KMS-11 (cell line): ENCODE measurements at regions not wholly inside any gene's neighbourhood (a gene's known extent, or its start where the extent isn't known, plus 50 kb on each side); places are given as distances from the start of the nearest gene placed in this dataset.

Source experiments
- H2AFZ ChIP-seq: fragments of 200-600 bp; sonication (generic); 2 replicates; pipeline ENCODE4 v1.6.1; 2016; ENCODE audit warnings: antibody characterized with exemption, mixed run types, low read depth
- H3K27ac ChIP-seq: fragments of 200-600 bp; sonication (generic); 2 replicates; pipeline ENCODE4 v1.6.1; 2016; ENCODE audit warnings: mild to moderate bottlenecking, mixed run types
- H3K27me3 ChIP-seq: fragments of 200-600 bp; sonication (generic); 2 replicates; pipeline ENCODE4 v1.6.1; 2017; ENCODE audit warnings: mild to moderate bottlenecking, low read depth, mixed run types, moderate library complexity; ENCODE audit not compliant: insufficient read depth
- H3K36me3 ChIP-seq: fragments of 200-600 bp; sonication (generic); 2 replicates; pipeline ENCODE4 v1.6.1; 2017; ENCODE audit warnings: mild to moderate bottlenecking, mixed run types; ENCODE audit not compliant: insufficient read depth
- H3K4me1 ChIP-seq: fragments of 200-600 bp; sonication (generic); 2 replicates; pipeline ENCODE4 v1.6.1; 2016; ENCODE audit warnings: mild to moderate bottlenecking, low read depth, mixed run types; ENCODE audit not compliant: poor library complexity, severe bottlenecking
- H3K4me2 ChIP-seq: fragments of 200-600 bp; sonication (generic); 2 replicates; pipeline ENCODE4 v1.7.0; 2016; ENCODE audit warnings: mild to moderate bottlenecking, mixed run types
- H3K4me3 ChIP-seq: fragments of 200-600 bp; sonication (generic); IDR thresholded peaks from 2 replicates; pipeline ENCODE4 v1.6.1; 2017; ENCODE audit warnings: low read depth, low read length, mixed read lengths; ENCODE audit not compliant: insufficient read depth
- H3K79me2 ChIP-seq: fragments of 200-600 bp; sonication (generic); 2 replicates; pipeline ENCODE4 v1.6.1; 2016; ENCODE audit warnings: low read depth, mixed run types; ENCODE audit not compliant: insufficient read depth
- H3K9ac ChIP-seq: fragments of 200-600 bp; sonication (generic); 2 replicates; pipeline ENCODE4 v1.6.1; 2016; ENCODE audit warnings: mild to moderate bottlenecking, mixed run types
- H4K20me1 ChIP-seq: fragments of 200-600 bp; sonication (generic); 2 replicates; pipeline ENCODE4 v1.6.1; 2016; ENCODE audit warnings: mild to moderate bottlenecking, mixed run types; ENCODE audit not compliant: insufficient read depth
- CTCF ChIP-seq: fragments of 200-600 bp; sonication (generic); conservative IDR thresholded peaks from 2 replicates; pipeline ENCODE4 v1.6.1; 2017; ENCODE audit warnings: low read depth, mild to moderate bottlenecking, antibody characterized with exemption, low read length, moderate library complexity, mixed read lengths

- no peaks in the 10 kb centered on the region for H3K27me3 ChIP-seq
- no peak overlapping the region for H3K4me2 ChIP-seq
- no peak overlapping the region for H3K9ac ChIP-seq
- H3K4me1 ChIP-seq, result no peaks in the 10 kb centered on the region
- H3K27ac ChIP-seq, result no peak overlapping the region
- TF ChIP-seq CTCF, result no peak
- no peak overlapping the region for H3K4me3 ChIP-seq
- no peaks in the 10 kb centered on the region for H3K36me3 ChIP-seq
- no peaks in the 10 kb centered on the region for H3K79me2 ChIP-seq
- no peak overlapping the region for H2AFZ ChIP-seq
- no peaks in the 10 kb centered on the region for H4K20me1 ChIP-seq
These were observed 77.2 kb upstream of the RASGRF1 start for GRCh38 chr15:79167776-79168175.

GRCh38 chr15:79166311-79166955, 75.9 kb upstream of the RASGRF1 start:
- H3K4me3 ChIP-seq, result no peak overlapping the region
- no peak overlapping the region for H2AFZ ChIP-seq
- H3K4me2 ChIP-seq, result no peak overlapping the region
- H4K20me1 ChIP-seq, result no peaks in the 10 kb centered on the region
- H3K36me3 ChIP-seq, result no peaks in the 10 kb centered on the region
- no peak for TF ChIP-seq CTCF
- no peak overlapping the region for H3K9ac ChIP-seq
- no peak overlapping the region for H3K27ac ChIP-seq
- no peaks in the 10 kb centered on the region for H3K4me1 ChIP-seq
- no peaks in the 10 kb centered on the region for H3K79me2 ChIP-seq
- no peaks in the 10 kb centered on the region for H3K27me3 ChIP-seq

- Histone ChIP-seq H3K4me1 (no peaks in the 10 kb centered on the region), H3K27me3 (no peaks in the 10 kb centered on the region), H3K27ac (no peak overlapping the region), H3K4me3 (no peak overlapping the region), H3K79me2 (no peaks in the 10 kb centered on the region), H4K20me1 (no peaks in the 10 kb centered on the region), H3K4me2 (no peak overlapping the region), H3K9ac (no peak overlapping the region), H3K36me3 (no peaks in the 10 kb centered on the region), H2AFZ (no peak overlapping the region)
- no peak for TF ChIP-seq CTCF
These were observed 73.9 kb upstream of the RASGRF1 start for GRCh38 chr15:79164465-79164864.

GRCh38 chr15:79164043-79164442, 73.5 kb upstream of the RASGRF1 start:
- no peaks in the 10 kb centered on the region for H3K79me2 ChIP-seq
- no peak for TF ChIP-seq CTCF

More at GRCh38 chr15:79164043-79164442, 73.5 kb upstream of the RASGRF1 start:
- Histone ChIP-seq H3K4me1 (no peaks in the 10 kb centered on the region), H3K27me3 (no peaks in the 10 kb centered on the region), H3K27ac (no peak overlapping the region), H2AFZ (no peak overlapping the region), H3K36me3 (no peaks in the 10 kb centered on the region), H3K9ac (no peak overlapping the region), H4K20me1 (no peaks in the 10 kb centered on the region), H3K4me3 (no peak overlapping the region), H3K4me2 (no peak overlapping the region)
